T-helper 2 cell treated with Interferon-gamma antibody and Interleukin-4, amounts not matched to agents 100 ng/mL and 5 ng/mL, for 36 hours (primary cell): ENCODE measurements at regions not wholly inside any gene's neighbourhood (a gene's known extent, or its start where the extent isn't known, plus 50 kb on each side); places are given as distances from the start of the nearest gene placed in this dataset.

Experiments used
- intact Hi-C: fragments of 100-400 bp; cut with micrococcal nuclease; formaldehyde crosslinking; loops from one replicate; pipeline ENCODE4 v1.15.1; 2023

GRCh38 chr5:62722360-62722759 is 143.7 kb downstream of the LRRC70 start:
- intact Hi-C loops: no loop called here

DNA sequence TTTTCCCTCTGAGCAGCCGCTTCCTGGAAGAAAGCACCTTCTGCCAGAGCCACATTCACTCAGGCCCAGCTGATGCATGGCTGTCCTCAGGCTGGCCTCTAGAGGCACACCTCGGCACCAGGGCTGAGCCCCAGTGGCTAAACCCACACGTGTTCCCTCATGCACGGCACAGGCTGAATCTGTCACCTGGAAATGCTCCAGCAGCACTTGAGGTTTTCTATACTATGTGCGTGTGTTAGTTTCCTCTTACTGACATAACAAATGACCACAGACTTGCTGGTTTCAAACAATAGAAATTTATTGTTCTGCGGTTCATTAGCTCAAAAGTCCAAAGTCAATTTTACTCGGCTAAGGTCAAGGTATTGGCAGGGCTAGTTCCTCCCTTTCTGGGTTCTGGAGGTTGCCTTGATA is 141.4 kb downstream of the LRRC70 start:
- intact Hi-C loops: no loop called here

DNA sequence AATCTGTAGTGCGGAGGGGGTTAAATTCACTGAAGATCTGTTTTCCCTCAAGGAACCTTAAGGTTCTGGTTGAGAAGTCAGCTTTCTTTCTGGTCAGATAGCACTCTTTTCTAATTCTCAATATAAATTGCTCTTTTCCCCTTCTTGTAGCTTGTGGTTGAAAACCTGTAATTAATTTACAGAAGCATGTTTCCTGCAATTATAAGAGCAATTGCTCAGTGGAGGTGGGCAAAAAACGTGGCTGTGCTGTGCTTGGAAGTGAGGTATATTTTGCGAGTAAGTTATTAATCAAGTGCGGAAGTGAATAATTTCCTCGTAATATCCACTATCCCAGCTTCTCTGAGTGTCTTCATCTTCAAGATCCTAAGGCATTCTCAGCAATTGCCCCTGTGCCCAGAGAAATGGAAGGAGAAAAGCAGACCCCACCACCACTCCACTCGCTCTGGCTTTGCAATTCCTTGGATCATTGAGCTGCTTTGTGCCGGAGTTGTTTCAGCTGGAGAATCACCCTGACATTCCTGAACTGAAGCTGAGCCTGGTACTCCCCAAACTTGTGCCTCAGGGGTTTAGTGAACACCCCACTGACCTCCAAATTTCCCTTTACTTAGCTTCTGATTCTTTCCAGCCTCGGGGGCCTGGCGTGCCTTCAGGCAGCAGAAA is 140.6 kb downstream of the LRRC70 start:
- intact Hi-C loops: no loop called here

DNA sequence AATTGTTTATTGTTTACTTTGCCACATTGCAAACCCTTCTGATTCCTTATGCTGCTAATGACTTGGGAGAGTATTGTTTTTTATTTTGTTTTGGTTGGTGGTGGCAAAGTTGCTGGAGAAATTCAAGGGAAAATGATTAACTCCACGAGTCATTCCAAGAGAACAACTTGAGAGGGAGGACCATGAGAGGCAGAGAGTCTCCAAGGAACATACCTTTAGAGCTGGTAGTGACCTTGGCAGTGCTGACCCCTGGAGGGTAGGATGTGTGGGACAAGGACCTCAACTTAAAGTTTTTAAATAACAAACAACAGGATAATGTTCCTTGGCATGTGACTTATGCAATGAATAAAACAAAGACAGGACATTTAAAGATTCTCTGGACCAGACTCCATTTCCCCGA is 139.7 kb downstream of the LRRC70 start:
- intact Hi-C loops: no loop called here

- intact Hi-C loops: no loop called here
These were observed 138.8 kb downstream of the LRRC70 start for GRCh38 chr5:62717301-62717933.

DNA sequence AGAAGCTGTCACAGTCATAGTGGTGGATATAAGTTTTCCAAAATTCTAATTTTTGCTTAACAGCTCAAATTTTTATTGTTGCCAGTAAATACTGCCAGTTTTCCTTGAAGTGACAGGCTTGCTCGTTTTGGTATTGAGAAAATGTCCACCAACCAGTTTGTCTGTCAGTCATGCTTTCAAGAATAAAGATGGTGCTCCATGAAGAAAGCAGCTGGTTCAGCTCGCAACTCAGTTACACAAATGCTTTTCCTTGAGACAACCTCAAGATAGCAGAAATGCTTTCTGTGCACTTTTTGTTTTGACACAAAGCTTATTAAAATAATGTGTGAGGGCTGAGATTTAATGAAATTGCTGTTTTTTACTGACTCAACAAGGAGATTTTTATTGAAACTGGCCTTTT is 135.7 kb downstream of the LRRC70 start:
- intact Hi-C loops: no loop called here

DNA sequence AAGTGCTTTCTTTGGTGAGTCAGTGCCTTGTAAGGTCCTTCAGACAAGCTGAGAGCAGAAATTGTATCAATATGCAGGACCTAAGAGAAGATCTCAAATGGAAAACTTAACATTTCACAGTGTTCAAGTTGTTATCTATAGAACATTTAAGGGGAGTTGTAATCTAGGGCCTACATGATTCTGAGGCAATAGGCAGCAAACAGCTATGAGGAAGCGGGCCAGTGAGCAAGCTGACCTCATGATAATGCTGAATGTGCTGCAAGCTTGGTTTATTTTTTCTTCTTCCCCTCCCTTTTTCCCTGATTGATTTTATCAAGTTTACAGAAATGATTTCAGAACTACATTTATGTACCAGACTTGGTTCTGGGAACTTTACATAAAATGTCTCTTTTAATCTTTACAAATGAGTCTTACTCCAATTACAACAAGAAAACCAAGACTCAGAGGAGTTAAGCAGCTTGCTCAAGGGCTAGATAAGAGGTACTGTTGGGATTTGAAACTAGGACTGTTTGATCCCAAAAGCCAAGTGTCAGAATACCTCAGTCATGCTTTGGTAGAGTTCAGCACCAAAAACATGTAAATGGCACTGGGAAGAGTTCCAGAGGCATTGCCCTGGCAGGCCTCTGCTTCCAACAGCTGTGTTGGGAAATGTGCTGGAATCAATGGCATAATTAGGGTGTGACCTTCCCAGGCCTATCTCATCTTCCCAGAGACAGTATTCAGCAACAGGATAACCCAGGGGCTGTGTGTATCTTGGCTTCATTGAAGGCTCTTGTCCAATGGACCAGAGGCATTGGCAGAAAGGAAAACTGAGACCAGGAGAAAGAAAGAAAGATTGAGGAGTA is 130.1 kb downstream of the LRRC70 start:
- intact Hi-C loops: no loop called here

GRCh38 chr5:62707563-62707962 is 128.9 kb downstream of the LRRC70 start:
- intact Hi-C loops: no loop called here

- intact Hi-C loops: no loop called here
These were observed 128.5 kb downstream of the LRRC70 start for GRCh38 chr5:62707131-62707530.

GRCh38 chr5:62705022-62705421 is 126.4 kb downstream of the LRRC70 start:
- intact Hi-C loops: no loop called here

DNA sequence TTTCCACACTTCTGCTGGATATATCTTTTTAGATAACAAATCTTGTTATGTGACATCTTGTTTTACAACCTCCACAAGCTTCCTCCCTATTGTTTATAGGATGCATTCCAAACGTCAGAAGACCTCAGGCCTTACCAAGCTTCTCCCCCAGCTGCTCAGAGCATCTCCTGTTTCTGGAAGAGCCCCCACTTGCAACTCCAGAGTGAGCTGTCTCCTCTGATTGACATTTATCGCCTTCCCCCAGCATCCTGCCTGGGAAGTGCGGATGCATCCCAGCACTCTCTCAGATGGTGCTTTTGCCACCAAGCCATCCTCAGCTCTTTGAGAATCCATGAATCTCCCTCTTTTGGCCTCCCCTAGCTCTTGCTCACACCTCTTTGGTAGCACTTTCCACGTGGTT is 123.5 kb downstream of the LRRC70 start:
- intact Hi-C loops: no loop called here

DNA sequence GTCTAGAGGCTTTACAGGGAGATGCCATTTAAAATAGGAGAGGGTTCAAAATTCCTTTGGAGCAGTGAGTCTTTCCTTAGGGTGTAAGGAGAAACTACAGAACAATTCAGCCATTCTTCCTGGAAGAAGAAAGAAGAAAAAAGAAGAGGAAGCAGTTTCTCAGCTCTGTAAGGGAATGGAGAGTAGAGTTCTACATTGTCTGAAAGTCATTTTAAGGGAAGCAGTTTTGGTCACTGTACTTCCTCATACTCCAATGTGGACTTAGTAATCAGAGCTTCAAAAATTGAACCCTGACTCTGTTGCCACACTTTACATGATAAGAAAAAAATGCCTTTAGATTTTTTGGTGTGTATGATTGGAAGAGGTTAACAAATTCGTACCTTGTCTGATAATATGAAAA is 122.4 kb downstream of the LRRC70 start:
- intact Hi-C loops: no loop called here

- intact Hi-C loops: no loop called here
These were observed 120.1 kb downstream of the LRRC70 start for GRCh38 chr5:62698756-62699155.

DNA sequence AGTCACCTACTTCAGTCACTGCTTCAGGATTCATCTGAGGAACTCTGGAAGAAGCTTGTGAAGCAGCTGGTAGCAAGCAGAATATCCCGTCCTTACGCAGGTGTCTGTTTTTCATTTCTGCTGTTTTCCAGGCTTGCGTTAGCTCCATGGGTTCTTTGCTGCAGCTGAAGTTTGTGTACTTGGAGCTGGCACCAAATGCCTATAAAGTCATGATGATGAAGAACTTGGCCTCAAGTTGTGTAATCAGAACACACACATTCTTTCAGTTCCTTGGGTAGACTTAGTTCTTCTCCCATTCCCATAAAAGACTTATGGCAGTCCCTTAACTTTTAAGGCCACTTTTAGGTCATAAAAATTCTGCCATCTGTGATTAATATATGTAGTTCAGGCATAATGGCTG is 116.7 kb downstream of the LRRC70 start:
- intact Hi-C loops: no loop called here

DNA sequence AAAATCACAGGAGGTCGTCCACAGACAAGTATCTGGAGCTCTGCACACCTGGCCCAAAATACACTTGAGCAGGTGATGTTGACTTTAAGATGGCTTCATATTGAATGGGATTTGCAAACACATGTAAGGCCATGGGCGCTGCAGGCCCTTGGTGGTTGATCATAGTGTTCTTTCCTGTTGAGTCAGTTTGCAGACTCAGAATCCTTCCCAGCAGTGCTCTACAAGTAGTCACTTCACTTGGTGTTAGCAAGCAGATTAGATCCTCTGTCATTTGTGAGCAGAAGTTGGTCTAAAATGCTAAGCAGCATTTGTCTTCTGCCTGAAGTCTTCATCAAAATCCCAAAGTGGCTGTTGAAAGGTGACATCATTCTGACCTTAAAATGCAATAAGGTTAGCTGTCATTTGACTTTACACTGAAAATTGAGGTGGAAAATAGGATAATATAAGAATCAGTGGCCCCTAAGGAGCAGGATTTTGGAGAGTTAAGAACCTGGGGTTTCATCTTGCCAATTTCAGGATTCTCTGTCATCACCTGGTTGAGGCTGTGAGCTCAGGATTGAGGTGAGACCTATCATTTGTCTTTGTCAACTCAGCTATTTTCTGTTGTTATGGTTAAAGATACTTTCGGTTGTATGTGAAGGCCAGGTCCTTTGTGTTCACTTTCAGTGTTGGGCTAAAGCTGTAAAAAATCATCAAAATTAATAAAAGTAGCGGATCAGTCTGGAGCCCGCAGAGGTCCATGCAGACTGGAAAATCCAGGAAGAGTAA is 114.5 kb downstream of the LRRC70 start:
- intact Hi-C loops: no loop called here

DNA sequence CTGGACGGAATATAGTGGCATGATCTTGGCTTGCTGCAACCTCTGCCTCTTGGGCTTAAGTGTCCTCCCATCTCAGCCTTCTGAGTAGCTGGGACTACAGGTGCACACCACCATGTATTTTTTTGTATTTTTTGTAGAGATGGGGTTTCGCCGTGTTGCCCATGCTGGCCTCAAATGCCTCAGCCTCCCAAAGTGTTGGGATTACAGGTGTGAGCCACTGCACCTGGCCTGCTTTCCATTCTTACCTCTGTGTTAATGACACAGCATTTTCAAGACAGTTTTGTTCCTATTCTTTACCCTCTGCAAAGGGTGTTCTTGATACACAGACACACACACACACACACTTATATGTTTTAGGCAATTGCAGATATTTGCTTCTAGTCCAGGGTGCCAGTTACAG is 113.3 kb downstream of the LRRC70 start:
- intact Hi-C loops: no loop called here

DNA sequence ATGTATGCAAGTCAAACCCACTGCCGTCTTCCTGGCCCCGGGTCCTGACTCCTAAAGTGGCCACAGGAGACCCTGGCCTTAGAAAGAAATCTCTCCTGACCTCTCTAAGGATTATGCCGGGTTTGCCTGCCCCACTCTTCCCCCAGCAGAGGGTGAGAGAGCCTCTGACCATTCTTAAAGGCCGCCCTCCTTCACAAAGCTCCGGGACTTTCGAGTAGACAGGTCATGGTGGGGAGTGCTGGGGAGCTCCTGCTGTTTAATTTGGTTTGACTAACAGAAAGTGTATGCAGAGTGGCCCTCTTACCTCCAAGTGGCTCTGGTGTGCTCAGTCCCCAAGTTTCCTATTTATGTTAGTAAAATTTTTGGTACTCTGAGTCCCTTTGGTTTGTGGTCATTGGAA is 111.8 kb downstream of the LRRC70 start:
- intact Hi-C loops: no loop called here

- intact Hi-C loops: no loop called here
These were observed 111.2 kb downstream of the LRRC70 start for GRCh38 chr5:62689599-62690368.

DNA sequence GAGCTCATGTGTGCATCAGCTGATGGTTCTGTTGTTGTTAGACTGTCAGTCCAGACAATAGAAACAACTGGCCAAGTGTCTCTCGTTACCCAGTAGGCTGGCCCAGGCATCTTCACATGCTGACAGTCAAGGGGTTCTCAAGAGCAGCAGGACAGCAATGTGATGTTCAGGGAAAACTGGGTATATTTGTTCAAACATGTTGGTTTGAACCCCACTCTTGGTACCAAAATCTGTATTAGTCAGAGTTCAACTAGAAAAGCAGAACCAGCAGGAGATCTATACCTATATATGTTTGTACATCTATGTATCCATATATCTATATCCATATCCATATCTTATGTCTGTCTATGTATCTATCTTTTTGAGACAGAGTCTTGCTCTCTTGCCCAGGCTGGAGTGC is 108.1 kb downstream of the LRRC70 start:
- intact Hi-C loops: no loop called here

- intact Hi-C loops: no loop called here
These were observed 106.6 kb downstream of the LRRC70 start for GRCh38 chr5:62685221-62685620.

DNA sequence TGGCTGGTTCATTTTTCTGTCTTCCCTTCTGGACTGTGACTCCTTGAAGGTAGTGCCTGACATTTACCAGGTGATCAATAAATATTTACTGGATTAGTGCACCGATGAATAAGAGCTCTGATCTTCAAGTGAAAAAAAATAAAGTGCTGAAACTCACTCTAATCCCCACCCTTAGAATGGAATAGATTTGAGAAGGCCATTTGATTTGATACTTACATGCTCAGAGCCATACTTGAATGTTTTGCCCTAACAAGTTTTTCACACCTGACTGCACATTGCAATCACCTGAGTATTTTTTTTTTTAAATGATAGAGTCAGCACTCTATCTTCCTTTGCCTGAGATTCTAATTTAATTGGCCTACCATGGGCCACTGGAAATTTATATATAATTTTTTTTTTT is 105.7 kb downstream of the LRRC70 start:
- intact Hi-C loops: no loop called here
